ENCODE measurements at regions not wholly inside any gene's neighbourhood (a gene's known extent, or its start where the extent isn't known, plus 50 kb on each side); places are given as distances from the start of the nearest gene placed in this dataset.

DNA sequence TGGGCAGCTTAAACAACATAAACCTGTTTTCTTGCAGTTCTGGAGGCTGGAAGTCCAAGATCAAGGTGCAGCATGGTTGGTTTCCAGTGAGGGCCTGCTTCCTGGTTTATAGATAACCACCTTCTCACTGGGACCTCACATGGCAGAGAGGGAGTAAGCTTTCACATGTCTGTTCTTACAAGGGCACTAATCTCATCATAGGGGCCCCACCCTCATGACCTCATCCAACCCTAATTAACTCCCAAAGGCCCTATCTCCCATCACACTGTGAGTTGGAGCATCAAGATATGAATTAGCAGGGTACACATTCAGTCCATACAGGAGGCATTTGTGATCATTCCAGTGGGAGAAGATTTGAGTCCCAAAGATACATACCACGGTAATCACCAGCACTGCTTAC, 50.5 kb upstream of the GRIN2A start:
- TF ChIP-seq, protein P1, sequence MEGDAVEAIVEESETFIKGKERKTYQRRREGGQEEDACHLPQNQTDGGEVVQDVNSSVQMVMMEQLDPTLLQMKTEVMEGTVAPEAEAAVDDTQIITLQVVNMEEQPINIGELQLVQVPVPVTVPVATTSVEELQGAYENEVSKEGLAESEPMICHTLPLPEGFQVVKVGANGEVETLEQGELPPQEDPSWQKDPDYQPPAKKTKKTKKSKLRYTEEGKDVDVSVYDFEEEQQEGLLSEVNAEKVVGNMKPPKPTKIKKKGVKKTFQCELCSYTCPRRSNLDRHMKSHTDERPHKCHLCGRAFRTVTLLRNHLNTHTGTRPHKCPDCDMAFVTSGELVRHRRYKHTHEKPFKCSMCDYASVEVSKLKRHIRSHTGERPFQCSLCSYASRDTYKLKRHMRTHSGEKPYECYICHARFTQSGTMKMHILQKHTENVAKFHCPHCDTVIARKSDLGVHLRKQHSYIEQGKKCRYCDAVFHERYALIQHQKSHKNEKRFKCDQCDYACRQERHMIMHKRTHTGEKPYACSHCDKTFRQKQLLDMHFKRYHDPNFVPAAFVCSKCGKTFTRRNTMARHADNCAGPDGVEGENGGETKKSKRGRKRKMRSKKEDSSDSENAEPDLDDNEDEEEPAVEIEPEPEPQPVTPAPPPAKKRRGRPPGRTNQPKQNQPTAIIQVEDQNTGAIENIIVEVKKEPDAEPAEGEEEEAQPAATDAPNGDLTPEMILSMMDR (IDR thresholded peaks at IDR 0.05) = no peak
- TF ChIP-seq EZH2 (IDR thresholded peaks at IDR 0.05; ENCODE audit: borderline replicate concordance, insufficient read depth, low read depth, low read length, poor library complexity, severe bottlenecking) = no peak

Measured in B cell (primary cell).